ENCODE measurements at regions not wholly inside any gene's neighbourhood (a gene's known extent, or its start where the extent isn't known, plus 50 kb on each side); places are given as distances from the start of the nearest gene placed in this dataset.

DNA sequence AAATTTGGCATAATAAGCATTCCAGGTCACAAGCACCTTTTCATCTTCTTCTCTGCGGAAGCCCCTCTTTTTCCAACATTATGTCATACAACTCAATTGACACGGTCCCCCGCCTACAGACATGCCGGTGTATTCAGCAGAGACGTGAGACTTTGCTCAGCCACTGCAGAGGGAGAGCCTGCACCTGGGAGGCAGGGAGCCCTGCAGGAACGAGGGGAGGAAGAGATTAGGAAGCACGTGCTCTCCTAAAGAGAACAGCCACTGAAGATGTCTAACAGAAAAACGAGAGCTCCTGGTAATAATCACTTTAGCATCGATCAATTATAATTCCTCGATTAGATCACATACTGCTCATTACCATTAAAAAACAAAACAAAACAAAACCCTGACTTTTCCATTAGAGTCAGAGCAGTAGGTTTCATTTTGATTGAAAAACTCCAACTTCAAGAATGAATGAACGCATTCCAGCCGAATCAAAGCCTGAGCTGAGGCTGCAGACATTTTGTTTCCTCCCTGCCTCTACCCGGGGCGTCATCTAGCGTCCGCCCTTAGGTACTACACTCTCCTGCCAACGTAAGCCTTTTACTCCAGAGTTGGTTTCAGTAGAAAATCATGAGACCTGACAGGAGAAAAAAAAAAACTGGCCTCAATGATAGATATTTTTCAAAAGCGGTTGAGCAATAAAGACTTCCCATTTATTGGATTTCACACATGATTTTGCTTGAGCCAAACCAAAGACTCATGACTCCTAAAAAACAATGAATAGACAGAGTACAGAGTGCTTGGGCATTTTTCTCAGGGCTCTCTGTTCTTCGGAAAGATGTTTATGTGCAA lies 194.5 kb downstream of the KATNAL1 start:
- H2AK5ac ChIP-seq (ENCODE audit: low read depth, low read length), result no peak overlapping the region
- H2BK12ac ChIP-seq (ENCODE audit: low read depth, low read length), result no peak overlapping the region
- no peak overlapping the region for H4K5ac ChIP-seq (ENCODE audit: insufficient read length, low read depth, low read length)
- no peak overlapping the region for H2BK20ac ChIP-seq (ENCODE audit: low read length)
- H3K79me1 ChIP-seq (ENCODE audit: low read depth, low read length), result no peaks in the 10 kb centered on the region
- H3K79me2 ChIP-seq (ENCODE audit: control insufficient read depth in 1 of 2, insufficient read depth in 2 of 2, low read length in 2 of 2), result no peaks in the 10 kb centered on the region
- peak overlapping the region; percentile 20; the same call in 1 of the 2 replicates for H3K18ac ChIP-seq (ENCODE audit: extremely low read depth, low read length)
- no peak overlapping the region for H3K4me2 ChIP-seq (ENCODE audit: insufficient read depth in 1 of 2, low read depth in 2 of 2, low read length in 2 of 2)
- H3K56ac ChIP-seq (replicated peaks; ENCODE audit: insufficient read length, low read depth, low read length), result no peak overlapping the region
- H4K20me1 ChIP-seq (replicated peaks in 1 of 2; ENCODE audit: control insufficient read depth in 1 of 2, insufficient read depth in 2 of 2, low read length in 2 of 2), result no peaks in the 10 kb centered on the region
- ChIA-PET CTCF (ENCODE audit: partially characterized antibody) (interaction anchor here (0.6 to 5.6 kb wide), 52 partner anchors 8 to 605 kb away, joined by 3 to 44 read pairs (median 4); no protein-coding TSS in a partner anchor), POLR2A (ENCODE audit: partially characterized antibody) (interaction anchor here (2.7 kb wide), 1 partner anchor 149 kb away, joined by 9 read pairs; no protein-coding TSS in a partner anchor)
- no peak overlapping the region for H3K27ac ChIP-seq (ENCODE audit: low read depth, low read length)
- no peak overlapping the region for H2BK15ac ChIP-seq (ENCODE audit: low read length)
- no peak overlapping the region for H3K9ac ChIP-seq (replicated peaks in 1 of 4; ENCODE audit: extremely low read depth in 1 of 4, low read depth in 3 of 4, low read length in 3 of 4)
- H3K36me3 ChIP-seq (ENCODE audit: control insufficient read depth in 2 of 4, insufficient read depth in 4 of 4, low read length in 3 of 4), result no peaks in the 10 kb centered on the region
- H3K9me3 ChIP-seq (ENCODE audit: insufficient read depth in 2 of 2, low read depth in 1 of 2, low read length in 1 of 2), result no peaks in the 10 kb centered on the region
- H4K8ac ChIP-seq (ENCODE audit: extremely low read depth, insufficient read depth, low read length), result no peak overlapping the region
- DNase-seq (ENCODE audit: low read depth in 1 of 2, low spot score in 2 of 2) (peak; percentile 43 to 87), FAIRE-seq (peak; percentile 87)
- H2BK120ac ChIP-seq (replicated peaks; ENCODE audit: low read depth, low read length), result no peak overlapping the region
- no peak overlapping the region for H3K14ac ChIP-seq (ENCODE audit: insufficient read length)
- peaks cover 0 to 13% (median 1%) of the 10 kb centered on the region in 4 experiments; a peak in 3 of 7 replicates for H3K4me1 ChIP-seq (replicated peaks in 1 of 4; ENCODE audit: control insufficient read depth in 3 of 4, insufficient read depth in 4 of 4, low read length in 3 of 4)
- H3K23me2 ChIP-seq (ENCODE audit: low read depth, low read length), result no peaks in the 10 kb centered on the region; the same call in 1 of the 2 replicates
- no peak overlapping the region for H2AFZ ChIP-seq (ENCODE audit: low read length)
- no peak overlapping the region; the same call in 1 of the 2 replicates for H2BK5ac ChIP-seq (ENCODE audit: low read depth, low read length)
- no peak overlapping the region for H3K23ac ChIP-seq (ENCODE audit: insufficient read length)
- peaks cover 0 to 9% (median 3%) of the 10 kb centered on the region in 4 experiments; a peak in 3 of 7 replicates for H3K27me3 ChIP-seq (replicated peaks in 1 of 4; ENCODE audit: control insufficient read depth in 3 of 4, extremely low read depth in 1 of 4, insufficient read depth in 3 of 4, low read length in 3 of 4)
- no peak overlapping the region for H4K91ac ChIP-seq (replicated peaks; ENCODE audit: insufficient read length, low read length)
- 40% methylated on average over 19 of the region's 19 CpGs; no CpG with 5 or more reads in 1 of the 2 experiments for WGBS, 2 experiments (ENCODE audit: extremely low coverage in 1 of 2, insufficient coverage in 1 of 2, insufficient read length in 1 of 2, insufficient replicate concordance in 2 of 2, low coverage in 1 of 2, low lambda C conversion rate in 2 of 2, missing lambda C conversion rate in 1 of 2)
- H3K4ac ChIP-seq (replicated peaks; ENCODE audit: insufficient read length, low read depth, low read length), result no peak overlapping the region
- H3K4me3 ChIP-seq (ENCODE audit: extremely low read depth in 1 of 4, insufficient read depth in 2 of 4, low read depth in 3 of 4, low read length in 4 of 4), result no peak overlapping the region
- TF ChIP-seq SP1 (IDR thresholded peaks at IDR 0.05; ENCODE audit: low read depth, low read length), result no peak
- TF ChIP-seq BACH1 (IDR thresholded peaks at IDR 0.05; ENCODE audit: low read length), result no peak
- no peak for TF ChIP-seq SIX5 (IDR thresholded peaks at IDR 0.05; ENCODE audit: low read depth, low read length)
- TF ChIP-seq RAD21 (IDR thresholded peaks at IDR 0.05 in 1 of 2, conservative IDR thresholded peaks at IDR 0.05 in 1 of 2; ENCODE audit: low read depth in 2 of 2, low read length in 2 of 2), result peak; percentile 93 to 95
- no peak for TF ChIP-seq BRCA1 (IDR thresholded peaks at IDR 0.05; ENCODE audit: low read depth, low read length)
- no peak for TF ChIP-seq KDM4A (IDR thresholded peaks at IDR 0.05; ENCODE audit: low read depth, low read length, severe bottlenecking)
- no peak for TF ChIP-seq TAF1 (IDR thresholded peaks at IDR 0.05; ENCODE audit: low read depth, low read length)
- TF ChIP-seq, protein P1, sequence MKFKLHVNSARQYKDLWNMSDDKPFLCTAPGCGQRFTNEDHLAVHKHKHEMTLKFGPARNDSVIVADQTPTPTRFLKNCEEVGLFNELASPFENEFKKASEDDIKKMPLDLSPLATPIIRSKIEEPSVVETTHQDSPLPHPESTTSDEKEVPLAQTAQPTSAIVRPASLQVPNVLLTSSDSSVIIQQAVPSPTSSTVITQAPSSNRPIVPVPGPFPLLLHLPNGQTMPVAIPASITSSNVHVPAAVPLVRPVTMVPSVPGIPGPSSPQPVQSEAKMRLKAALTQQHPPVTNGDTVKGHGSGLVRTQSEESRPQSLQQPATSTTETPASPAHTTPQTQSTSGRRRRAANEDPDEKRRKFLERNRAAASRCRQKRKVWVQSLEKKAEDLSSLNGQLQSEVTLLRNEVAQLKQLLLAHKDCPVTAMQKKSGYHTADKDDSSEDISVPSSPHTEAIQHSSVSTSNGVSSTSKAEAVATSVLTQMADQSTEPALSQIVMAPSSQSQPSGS (IDR thresholded peaks at IDR 0.05; ENCODE audit: low read length), result no peak
- no peak for TF ChIP-seq GABPA (IDR thresholded peaks at IDR 0.05; ENCODE audit: borderline replicate concordance, insufficient read depth, low read length)
- TF ChIP-seq SP2 (IDR thresholded peaks at IDR 0.05; ENCODE audit: low read length), result no peak
- TF ChIP-seq HDAC6 (IDR thresholded peaks at IDR 0.05; ENCODE audit: low read depth, low read length), result no peak
